Pancreas (tissue), 10 donors: ENCODE measurements at regions not wholly inside any gene's neighbourhood (a gene's known extent, or its start where the extent isn't known, plus 50 kb on each side); places are given as distances from the start of the nearest gene placed in this dataset.

Source experiments
- ATAC-seq, 4 donors: fragments of 200-7000 bp; cut with Tn5 transposase; one replicate each; pipeline versions ENCODE4 v1.8.0 to v1.9.1; 2020; ENCODE audit warnings: mild to moderate bottlenecking in 4 of 4, moderate library complexity in 4 of 4
- DNase-seq, 6 donors: peaks; one replicate each; pipeline ENCODE4 v3.0.0-alpha.2; 2020
- FAIRE-seq: peaks from 2 replicates; lab custom pipeline; 2012; peaks lifted over from hg19 to GRCh38; lab: Jason Lieb, UNC
- H3K27ac ChIP-seq, 4 donors: fragments of 200-600 bp; sonication (generic); 1 replicate in 3 of 4; 2 replicates in 1 of 4; pipeline versions ENCODE4 v1.5.0 to v1.8.0; 2020
- H3K27me3 ChIP-seq, 4 donors: fragments of 200-600 bp; one replicate each; pipeline ENCODE4 v1.8.0; 2021
- H3K36me3 ChIP-seq, 3 donors: fragments of 200-600 bp; sonication (generic) in 1 of 3; one replicate each; pipeline versions ENCODE4 v1.5.0 to v1.8.0; 2020 to 2021
- H3K4me1 ChIP-seq, 3 donors: fragments of 200-600 bp; one replicate each; pipeline ENCODE4 v1.8.0; 2021
- H3K4me3 ChIP-seq, 4 donors: fragments of 200-600 bp; sonication (generic) in 2 of 4; one replicate each; pipeline versions ENCODE4 v1.5.0 to v1.8.0; 2020 to 2021
- H3K9me3 ChIP-seq, 4 donors: fragments of 200-600 bp; one replicate each; pipeline ENCODE4 v1.8.0; 2021
- WGBS, 2 donors: extraction: QIAGEN DNeasy Blood & Tissue Kit; methylation state at CpG; one replicate each; pipeline ENCODE4 v1.1.7; 2013; 5-methylcytosine and 5-hydroxymethylcytosine counted together
- intact Hi-C, 3 donors: fragments of 100-400 bp; cut with DNase I; formaldehyde crosslinking; loops; one replicate each; pipeline versions ENCODE4 v1.11.1 to v1.14.2; 2022
- TF ChIP-seq, protein P1 (sequence below), 4 donors: fragments of 200-600 bp; sonication (generic) in 3 of 4; IDR thresholded peaks; one replicate each; pipeline versions ENCODE4 v1.5.0 to v1.8.0; 2021; ENCODE audit warnings: antibody characterized with exemption in 4 of 4
- donor health status: healthy with polysubstance abuse.
- donor health status: DM: no; HTN: no; CAD: no; lungs with moderate emphysema.
- donor health status: DM: no; HTN: no; CAD: no.
- donor health status: control.
- donor health status: control.
- donor health status: Bipolar disorder and iron deficiency.
- donor health status: DM: yes; HTN: yes; CAD: no.
- donor health status: DM: no; HTN: no; CAD: no.
- donor health status: DM: no; HTN: no; CAD: no.
- donor health status: DM: yes; HTN: yes; CAD: no.

DNA sequence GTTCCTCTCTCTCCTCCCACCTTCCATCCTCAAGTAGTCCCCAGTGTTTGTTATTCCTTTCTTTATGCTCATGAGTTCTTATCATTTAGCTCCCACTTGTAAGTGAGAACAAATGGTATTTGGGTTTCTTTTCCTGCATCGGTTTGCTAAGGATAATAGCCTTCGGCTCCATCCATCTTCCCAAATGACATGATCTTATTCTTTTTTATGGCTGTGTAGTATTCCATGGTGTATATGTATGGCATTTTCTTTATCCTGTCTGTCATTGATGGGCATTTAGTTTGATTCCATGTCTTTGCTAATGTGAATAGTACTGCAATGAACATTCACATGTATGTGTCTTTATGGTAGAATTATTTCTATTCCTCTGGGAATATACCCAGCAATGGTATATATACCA is 62.4 kb upstream of the CFAP161 start:
- H3K4me1 ChIP-seq, result no peaks in the 10 kb centered on the region
- H3K36me3 ChIP-seq, result no peaks in the 10 kb centered on the region
- DNase-seq (no peak), ATAC-seq (no peak), FAIRE-seq (no peak)
- H3K27ac ChIP-seq, result no peak overlapping the region
- no peaks in the 10 kb centered on the region for H3K9me3 ChIP-seq
- WGBS, 2 donors, result 79 to 90% methylated on average over 2 of the region's 2 CpGs
- no peak overlapping the region for H3K4me3 ChIP-seq
- TF ChIP-seq, protein P1, sequence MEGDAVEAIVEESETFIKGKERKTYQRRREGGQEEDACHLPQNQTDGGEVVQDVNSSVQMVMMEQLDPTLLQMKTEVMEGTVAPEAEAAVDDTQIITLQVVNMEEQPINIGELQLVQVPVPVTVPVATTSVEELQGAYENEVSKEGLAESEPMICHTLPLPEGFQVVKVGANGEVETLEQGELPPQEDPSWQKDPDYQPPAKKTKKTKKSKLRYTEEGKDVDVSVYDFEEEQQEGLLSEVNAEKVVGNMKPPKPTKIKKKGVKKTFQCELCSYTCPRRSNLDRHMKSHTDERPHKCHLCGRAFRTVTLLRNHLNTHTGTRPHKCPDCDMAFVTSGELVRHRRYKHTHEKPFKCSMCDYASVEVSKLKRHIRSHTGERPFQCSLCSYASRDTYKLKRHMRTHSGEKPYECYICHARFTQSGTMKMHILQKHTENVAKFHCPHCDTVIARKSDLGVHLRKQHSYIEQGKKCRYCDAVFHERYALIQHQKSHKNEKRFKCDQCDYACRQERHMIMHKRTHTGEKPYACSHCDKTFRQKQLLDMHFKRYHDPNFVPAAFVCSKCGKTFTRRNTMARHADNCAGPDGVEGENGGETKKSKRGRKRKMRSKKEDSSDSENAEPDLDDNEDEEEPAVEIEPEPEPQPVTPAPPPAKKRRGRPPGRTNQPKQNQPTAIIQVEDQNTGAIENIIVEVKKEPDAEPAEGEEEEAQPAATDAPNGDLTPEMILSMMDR (IDR thresholded peaks at IDR 0.05), result no peak
- intact Hi-C loops, result no loop called here
- H3K27me3 ChIP-seq, result no peaks in the 10 kb centered on the region

DNA sequence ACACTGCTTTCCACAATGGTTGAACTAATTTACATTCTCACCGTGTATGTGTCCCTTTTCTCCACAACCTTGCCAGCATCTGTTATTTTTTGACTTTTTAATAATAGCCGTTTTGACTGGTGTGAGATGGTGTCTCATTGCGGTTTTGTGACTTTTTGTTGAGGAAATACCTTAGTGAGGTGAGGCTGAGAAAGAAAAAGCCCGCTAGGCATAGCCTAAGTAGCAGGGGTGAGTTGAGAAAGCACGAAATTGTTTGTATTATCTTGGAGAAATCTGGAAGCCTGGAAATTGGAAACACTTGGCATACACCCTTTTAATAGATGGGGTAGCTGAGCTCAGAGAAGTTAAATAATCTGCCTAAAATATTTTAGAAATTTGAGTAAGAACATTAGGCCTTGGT is 61.5 kb upstream of the CFAP161 start:
- FAIRE-seq (no peak), ATAC-seq (no peak), DNase-seq (no peak)
- TF ChIP-seq, protein P1 (IDR thresholded peaks at IDR 0.05), result no peak
- H3K36me3 ChIP-seq, result no peaks in the 10 kb centered on the region
- H3K9me3 ChIP-seq, result no peaks in the 10 kb centered on the region
- H3K4me1 ChIP-seq, result no peaks in the 10 kb centered on the region
- no peaks in the 10 kb centered on the region for H3K27me3 ChIP-seq
- no peak overlapping the region for H3K4me3 ChIP-seq
- no peak overlapping the region for H3K27ac ChIP-seq
- WGBS, 2 donors, result 88 to 92% methylated on average over 5 of the region's 5 CpGs
- intact Hi-C loops, result no loop called here

DNA sequence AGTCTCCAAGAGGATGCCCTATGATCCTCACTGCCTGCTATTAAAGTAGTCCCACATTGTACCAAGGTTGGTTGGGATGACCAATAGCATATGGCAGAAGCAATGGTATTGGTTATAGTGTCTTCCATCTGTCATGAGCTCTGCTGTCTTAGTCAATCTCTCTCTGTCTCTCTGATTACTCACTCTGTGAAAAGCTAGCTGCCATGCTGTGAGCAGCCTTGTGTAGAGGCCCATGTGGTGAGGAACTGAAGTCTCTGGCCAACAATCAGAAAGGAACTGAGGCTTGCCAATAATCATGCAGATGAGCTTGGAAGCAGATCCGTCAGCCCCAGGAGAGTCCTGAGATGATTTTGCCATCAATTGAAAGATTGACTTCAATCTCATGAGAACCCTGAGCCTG is 60.3 kb upstream of the CFAP161 start:
- 70 to 79% methylated on average over 1 of the region's 1 CpG for WGBS, 2 donors

DNA sequence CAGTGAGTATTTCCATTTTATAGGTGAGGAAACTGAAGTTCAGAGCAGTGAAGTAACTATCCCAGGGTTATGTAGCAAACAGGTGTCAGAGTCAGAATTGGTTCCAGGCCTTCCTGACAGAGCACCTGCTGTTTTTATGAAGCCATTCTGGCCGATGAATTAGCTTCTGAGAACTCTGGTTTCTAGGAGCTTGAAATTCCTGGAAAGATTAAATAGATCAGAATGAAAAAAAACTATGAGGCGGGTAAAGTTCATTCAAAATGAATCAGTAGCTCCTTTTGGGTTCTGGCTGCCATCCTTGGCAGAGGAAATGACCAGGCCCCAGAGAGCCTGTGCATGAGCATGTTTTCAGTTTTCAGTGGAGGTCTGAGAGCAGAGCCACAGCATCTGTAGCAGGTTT is 59.3 kb upstream of the CFAP161 start:
- WGBS, 2 donors, result 51 to 54% methylated on average over 2 of the region's 2 CpGs

More for the DNA sequence above, 60.3 kb upstream of the CFAP161 start:
- ATAC-seq (no peak), DNase-seq (no peak), FAIRE-seq (no peak)
- TF ChIP-seq, protein P1 (IDR thresholded peaks at IDR 0.05), result no peak
- H3K4me1 ChIP-seq, result no peaks in the 10 kb centered on the region
- H3K36me3 ChIP-seq, result no peaks in the 10 kb centered on the region
- intact Hi-C loops, result no loop called here
- no peak overlapping the region for H3K27ac ChIP-seq
- no peaks in the 10 kb centered on the region for H3K27me3 ChIP-seq
- H3K9me3 ChIP-seq, result no peaks in the 10 kb centered on the region
- no peak overlapping the region for H3K4me3 ChIP-seq

DNA sequence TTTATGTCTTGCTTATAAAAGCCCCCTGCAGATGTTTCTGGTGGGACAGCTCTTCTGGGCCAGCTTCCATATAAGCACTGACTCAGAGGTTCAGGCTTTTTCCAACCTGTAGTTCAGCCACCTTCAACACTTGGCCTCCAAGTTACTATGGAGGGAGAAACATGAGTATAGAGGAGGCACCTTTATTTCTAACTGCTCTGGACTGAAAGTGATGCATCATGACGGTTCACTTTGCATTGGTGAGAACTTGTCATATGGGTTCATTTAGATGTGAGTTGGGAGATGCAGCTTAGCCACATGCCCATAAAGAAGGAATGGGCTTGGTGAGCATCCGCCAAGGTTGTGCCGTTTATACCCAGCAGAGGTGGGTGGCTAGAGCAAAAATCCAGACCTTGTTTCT is 58.8 kb upstream of the CFAP161 start:
- DNase-seq (no peak), FAIRE-seq (no peak), ATAC-seq (no peak)
- Histone ChIP-seq H3K4me1 (no peaks in the 10 kb centered on the region), H3K36me3 (no peaks in the 10 kb centered on the region), H3K27ac (no peak overlapping the region), H3K4me3 (no peak overlapping the region), H3K9me3 (no peaks in the 10 kb centered on the region), H3K27me3 (no peaks in the 10 kb centered on the region)
- intact Hi-C loops, result no loop called here
- whole genome bisulfite sequencing, 2 donors, result 94 to 98% methylated on average over 3 of the region's 3 CpGs
- TF ChIP-seq, protein P1 (IDR thresholded peaks at IDR 0.05), result no peak

More for the DNA sequence above, 59.3 kb upstream of the CFAP161 start:
- ATAC-seq (no peak), FAIRE-seq (no peak), DNase-seq (no peak)
- Histone ChIP-seq H3K4me3 (no peak overlapping the region), H3K4me1 (no peaks in the 10 kb centered on the region), H3K27me3 (no peaks in the 10 kb centered on the region), H3K9me3 (no peaks in the 10 kb centered on the region), H3K27ac (no peak overlapping the region), H3K36me3 (no peaks in the 10 kb centered on the region)
- intact Hi-C loops, result no loop called here
- TF ChIP-seq, protein P1 (IDR thresholded peaks at IDR 0.05), result no peak
